GM23248 (cell line): ENCODE measurements at regions not wholly inside any gene's neighbourhood (a gene's known extent, or its start where the extent isn't known, plus 50 kb on each side); places are given as distances from the start of the nearest gene placed in this dataset.

Experiments used
- EZH2 ChIP-seq: fragments of 200-600 bp; sonication (generic); IDR thresholded peaks from 2 replicates; pipeline ENCODE4 v1.6.1; 2018; ENCODE audit warnings: antibody characterized with exemption, mild to moderate bottlenecking; ENCODE audit not compliant: insufficient read depth, poor library complexity, severe bottlenecking
- EZH2phosphoT487 ChIP-seq: fragments of 200-600 bp; sonication (generic); IDR thresholded peaks from 2 replicates; pipeline ENCODE4 v1.6.1; 2018; ENCODE audit warnings: antibody characterized with exemption, moderate library complexity, mild to moderate bottlenecking, low read depth; ENCODE audit not compliant: insufficient read depth

DNA sequence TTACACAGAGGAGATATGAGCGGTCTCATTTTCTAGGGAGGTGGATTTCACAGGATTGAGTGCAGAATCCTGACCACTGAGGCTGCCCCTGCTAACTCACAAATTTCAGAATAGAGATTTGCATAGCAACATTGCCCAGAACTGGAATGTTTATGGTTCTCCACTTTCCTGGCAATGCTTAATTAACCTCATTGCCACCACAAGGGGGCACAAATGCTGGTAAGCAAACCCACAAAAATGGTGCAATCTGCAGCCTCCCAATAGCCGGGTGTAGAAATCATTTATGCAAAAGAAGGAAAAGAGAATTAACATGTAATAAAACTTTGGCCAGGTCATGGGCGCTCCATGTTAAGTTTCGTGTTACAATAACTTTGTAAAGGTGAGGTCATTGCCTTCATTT lies 112.4 kb downstream of the CYRIA start:
- TF ChIP-seq EZH2phosphoT487 = no peak
- no peak for TF ChIP-seq EZH2
